NCI-H2196 (cell line): ENCODE measurements at regions not wholly inside any gene's neighbourhood (a gene's known extent, or its start where the extent isn't known, plus 50 kb on each side); places are given as distances from the start of the nearest gene placed in this dataset.

Source experiments
- DNase-seq: peaks from one replicate; lab custom pipeline; 2025; ENCODE audit not compliant: unreplicated experiment; lab: John Stamatoyannopoulos, UW

GRCh38 chr17:34826332-34826731 lies 134.9 kb downstream of the CCT6B start:
- no peak for DNase-seq

- DNase-seq = no peak
Observed at GRCh38 chr17:34825884-34826283, 135.4 kb downstream of the CCT6B start.

- DNase-seq = no peak
Observed at GRCh38 chr17:34825102-34825501, 136.2 kb downstream of the CCT6B start.

- no peak for DNase-seq
Observed at GRCh38 chr17:34823023-34823422, 138.2 kb downstream of the CCT6B start.

- no peak for DNase-seq
Observed at GRCh38 chr17:34822007-34822739, 139.1 kb downstream of the CCT6B start.

- no peak for DNase-seq
Observed at GRCh38 chr17:34820922-34821321, 140.3 kb downstream of the CCT6B start.

- no peak for DNase-seq
Observed at GRCh38 chr17:34820248-34820801, 140.9 kb downstream of the CCT6B start.

- DNase-seq = no peak
Observed at GRCh38 chr17:34817252-34818035, 143.8 kb downstream of the CCT6B start.

GRCh38 chr17:34816848-34817247 lies 144.4 kb downstream of the CCT6B start:
- DNase-seq = no peak

GRCh38 chr17:34813290-34813689 lies 148.0 kb downstream of the CCT6B start:
- no peak for DNase-seq

- DNase-seq = no peak
Observed at GRCh38 chr17:34811561-34811960, 149.7 kb downstream of the CCT6B start.

GRCh38 chr17:34800661-34801060 lies 160.6 kb downstream of the CCT6B start:
- DNase-seq = no peak

GRCh38 chr17:34799751-34800150 lies 161.5 kb downstream of the CCT6B start:
- DNase-seq = no peak

GRCh38 chr17:34798581-34798980 lies 162.7 kb downstream of the CCT6B start:
- no peak for DNase-seq

- DNase-seq = no peak
Observed at GRCh38 chr17:34797720-34798119, 163.5 kb downstream of the CCT6B start.

- no peak for DNase-seq
Observed at GRCh38 chr17:34793231-34793908, 167.9 kb downstream of the CCT6B start.

GRCh38 chr17:34788696-34789095 lies 172.6 kb downstream of the CCT6B start:
- DNase-seq = no peak

- DNase-seq = no peak
Observed at GRCh38 chr17:34784526-34784925, 176.7 kb downstream of the CCT6B start.

GRCh38 chr17:34782271-34782670 lies 179.0 kb downstream of the CCT6B start:
- no peak for DNase-seq

GRCh38 chr17:34781571-34782108 lies 179.6 kb downstream of the CCT6B start:
- no peak for DNase-seq

- DNase-seq = no peak
Observed at GRCh38 chr17:34781071-34781470, 180.2 kb downstream of the CCT6B start.
